CD4-positive, alpha-beta T cell (primary cell): ENCODE measurements at regions not wholly inside any gene's neighbourhood (a gene's known extent, or its start where the extent isn't known, plus 50 kb on each side); places are given as distances from the start of the nearest gene placed in this dataset.

ENCODE experiments used
- ATAC-seq: fragments of 200-7000 bp; cut with Tn5 transposase; one replicate; pipeline ENCODE4 v1.10.0; 2022; ENCODE audit warnings: mild to moderate bottlenecking; ENCODE audit not compliant: poor library complexity
- CTCF ChIA-PET: fragments of 350-600 bp; sonication (Branson Sonifier 250); formaldehyde crosslinking; loops from one replicate; lab custom pipeline; 2021; ENCODE audit warnings: antibody characterized with exemption, inconsistent platforms; lab: Charles Lee
- POLR2A ChIA-PET: fragments of 350-600 bp; sonication (Branson Sonifier 250); formaldehyde crosslinking; loops from one replicate; lab custom pipeline; 2021; ENCODE audit warnings: antibody characterized with exemption, inconsistent platforms; lab: Charles Lee
- DNase-seq, 14 experiments: peaks; one replicate each; pipeline ENCODE4 v3.0.0-alpha.2; 2013 to 2020; ENCODE audit warnings: mixed read lengths in 2 of 14
- H3K27ac ChIP-seq, 2 donors: one replicate each; pipeline versions ENCODE4 v1.5.1 to v1.7.0; 2013; ENCODE audit warnings: low read length in 2 of 2, low read depth in 1 of 2, mild to moderate bottlenecking in 1 of 2
- H3K27me3 ChIP-seq, 2 experiments: 1 replicate in 1 of 2; 2 replicates in 1 of 2; pipeline versions ENCODE4 v1.6.1 to v1.7.0; 2013; ENCODE audit warnings: low read length in 2 of 2, control low read depth in 1 of 2, mild to moderate bottlenecking in 1 of 2, moderate library complexity in 1 of 2; ENCODE audit not compliant: insufficient read depth in 2 of 2, control insufficient read depth in 1 of 2
- H3K36me3 ChIP-seq: one replicate; pipeline ENCODE4 v1.6.1; 2013; ENCODE audit warnings: low read length, control low read depth; ENCODE audit not compliant: insufficient read depth
- H3K4me1 ChIP-seq: one replicate; pipeline ENCODE4 v1.6.1; 2013; ENCODE audit warnings: low read length, control low read depth; ENCODE audit not compliant: insufficient read depth
- H3K4me3 ChIP-seq: one replicate; pipeline ENCODE4 v1.5.1; 2013; ENCODE audit warnings: mild to moderate bottlenecking, low read length, moderate library complexity
- H3K9me3 ChIP-seq, 2 experiments: 1 replicate in 1 of 2; 2 replicates in 1 of 2; pipeline versions ENCODE4 v1.6.1 to v1.7.0; 2013; ENCODE audit warnings: low read length in 2 of 2, mild to moderate bottlenecking in 2 of 2, control low read depth in 1 of 2, moderate library complexity in 1 of 2; ENCODE audit not compliant: control insufficient read depth in 1 of 2, insufficient read depth in 1 of 2
- H3K27ac Mint-ChIP-seq: one replicate; pipeline ENCODE4 v1.8.0; 2020; ENCODE audit warnings: mixed read lengths
- H3K27me3 Mint-ChIP-seq: one replicate; pipeline ENCODE4 v1.8.0; 2021; ENCODE audit warnings: mixed read lengths
- H3K36me3 Mint-ChIP-seq: one replicate; pipeline ENCODE4 v1.8.0; 2021; ENCODE audit warnings: low read depth, mixed read lengths
- H3K4me1 Mint-ChIP-seq: one replicate; pipeline ENCODE4 v1.8.0; 2021; ENCODE audit warnings: low read depth, mixed read lengths
- H3K4me3 Mint-ChIP-seq: one replicate; pipeline ENCODE4 v1.8.0; 2020; ENCODE audit warnings: mild to moderate bottlenecking, mixed read lengths
- H3K9me3 Mint-ChIP-seq: one replicate; pipeline ENCODE4 v1.8.0; 2020; ENCODE audit warnings: mixed read lengths
- intact Hi-C, 2 experiments: fragments of 100-400 bp; cut with DNase I in 1 of 2; cut with micrococcal nuclease in 1 of 2; formaldehyde crosslinking; loops; one replicate each; pipeline versions ENCODE4 v1.15.1 to v1.9.0; 2023 to 2025; cut with DNase I, micrococcal nuclease
- TF ChIP-seq, protein P1 (sequence below): fragments of 200-600 bp; IDR thresholded peaks from one replicate; pipeline ENCODE4 v1.8.0; 2022; ENCODE audit warnings: antibody characterized with exemption, mild to moderate bottlenecking

DNA sequence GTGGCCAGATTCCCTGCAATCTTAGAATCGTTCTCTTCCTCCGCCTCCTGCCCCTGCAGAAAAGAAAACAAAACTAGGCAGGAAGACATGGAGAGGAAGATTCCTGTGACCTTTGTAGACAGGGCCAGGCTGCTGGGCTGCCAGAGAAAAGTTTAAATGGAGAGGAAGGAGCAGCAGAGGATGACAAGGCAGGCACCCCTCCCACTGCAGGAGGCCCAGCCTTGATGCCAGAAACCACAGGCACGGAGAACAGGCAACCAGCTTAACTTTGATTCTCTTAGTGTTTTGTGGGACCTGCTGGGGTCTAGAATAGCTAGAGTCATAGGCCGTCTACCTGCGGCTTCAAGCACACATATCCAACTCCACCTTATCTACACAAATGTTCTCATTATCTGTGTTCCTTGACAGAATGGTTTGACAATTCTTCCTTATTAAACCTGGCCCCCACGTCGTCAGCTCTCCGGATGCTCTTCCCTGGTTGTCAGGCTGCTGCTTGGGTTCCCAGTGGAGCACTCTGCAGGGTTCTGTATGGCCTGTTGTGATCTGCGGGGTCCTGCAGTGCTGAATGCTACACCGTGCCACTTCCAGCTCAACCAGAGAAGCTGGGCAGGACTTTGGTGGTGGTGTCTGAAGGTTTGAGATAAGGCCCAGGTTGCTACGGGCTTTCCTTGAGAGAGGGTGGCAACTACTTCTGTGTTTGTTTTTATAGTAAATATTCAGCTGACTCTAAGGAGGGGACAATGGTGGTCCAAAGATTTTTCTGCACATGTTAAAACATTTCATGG, 609.5 kb downstream of the AACS start:
- Histone ChIP-seq H3K4me1 (no peaks in the 10 kb centered on the region), H3K27ac (no peak overlapping the region), H3K4me3 (no peak overlapping the region), H3K36me3 (no peaks in the 10 kb centered on the region), H3K9me3 (peaks cover 0 to 8% of the 10 kb centered on the region in 2 experiments), H3K27me3 (no peaks in the 10 kb centered on the region)
- CTCF ChIA-PET: no interaction called here
- no peak overlapping the region for H3K27ac Mint-ChIP-seq
- no peak overlapping the region for H3K4me3 Mint-ChIP-seq
- ATAC-seq: no peak
- no peak for DNase-seq
- H3K36me3 Mint-ChIP-seq: no peaks in the 10 kb centered on the region
- no peaks in the 10 kb centered on the region for H3K9me3 Mint-ChIP-seq
- intact Hi-C loops: no loop called here
- H3K4me1 Mint-ChIP-seq: no peaks in the 10 kb centered on the region
- POLR2A ChIA-PET: no interaction called here
- H3K27me3 Mint-ChIP-seq: no peaks in the 10 kb centered on the region
- TF ChIP-seq, protein P1, sequence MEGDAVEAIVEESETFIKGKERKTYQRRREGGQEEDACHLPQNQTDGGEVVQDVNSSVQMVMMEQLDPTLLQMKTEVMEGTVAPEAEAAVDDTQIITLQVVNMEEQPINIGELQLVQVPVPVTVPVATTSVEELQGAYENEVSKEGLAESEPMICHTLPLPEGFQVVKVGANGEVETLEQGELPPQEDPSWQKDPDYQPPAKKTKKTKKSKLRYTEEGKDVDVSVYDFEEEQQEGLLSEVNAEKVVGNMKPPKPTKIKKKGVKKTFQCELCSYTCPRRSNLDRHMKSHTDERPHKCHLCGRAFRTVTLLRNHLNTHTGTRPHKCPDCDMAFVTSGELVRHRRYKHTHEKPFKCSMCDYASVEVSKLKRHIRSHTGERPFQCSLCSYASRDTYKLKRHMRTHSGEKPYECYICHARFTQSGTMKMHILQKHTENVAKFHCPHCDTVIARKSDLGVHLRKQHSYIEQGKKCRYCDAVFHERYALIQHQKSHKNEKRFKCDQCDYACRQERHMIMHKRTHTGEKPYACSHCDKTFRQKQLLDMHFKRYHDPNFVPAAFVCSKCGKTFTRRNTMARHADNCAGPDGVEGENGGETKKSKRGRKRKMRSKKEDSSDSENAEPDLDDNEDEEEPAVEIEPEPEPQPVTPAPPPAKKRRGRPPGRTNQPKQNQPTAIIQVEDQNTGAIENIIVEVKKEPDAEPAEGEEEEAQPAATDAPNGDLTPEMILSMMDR: no peak

- Histone ChIP-seq H3K4me1 (no peaks in the 10 kb centered on the region), H3K9me3 (peaks cover 0 to 17% of the 10 kb centered on the region in 2 experiments), H3K36me3 (no peaks in the 10 kb centered on the region), H3K4me3 (no peak overlapping the region), H3K27me3 (no peaks in the 10 kb centered on the region), H3K27ac (no peak overlapping the region)
- no peak for ATAC-seq
- Mint-ChIP-seq H3K9me3 (no peaks in the 10 kb centered on the region), H3K4me1 (no peaks in the 10 kb centered on the region), H3K4me3 (no peak overlapping the region), H3K27me3 (no peaks in the 10 kb centered on the region), H3K27ac (no peak overlapping the region), H3K36me3 (no peaks in the 10 kb centered on the region)
- DNase-seq: no peak
- intact Hi-C loops: no loop called here
- ChIA-PET POLR2A (no interaction called here), CTCF (no interaction called here)
- TF ChIP-seq, protein P1: no peak
Measured at GRCh38 chr12:125676366-125676765, 611.1 kb downstream of the AACS start.

DNA sequence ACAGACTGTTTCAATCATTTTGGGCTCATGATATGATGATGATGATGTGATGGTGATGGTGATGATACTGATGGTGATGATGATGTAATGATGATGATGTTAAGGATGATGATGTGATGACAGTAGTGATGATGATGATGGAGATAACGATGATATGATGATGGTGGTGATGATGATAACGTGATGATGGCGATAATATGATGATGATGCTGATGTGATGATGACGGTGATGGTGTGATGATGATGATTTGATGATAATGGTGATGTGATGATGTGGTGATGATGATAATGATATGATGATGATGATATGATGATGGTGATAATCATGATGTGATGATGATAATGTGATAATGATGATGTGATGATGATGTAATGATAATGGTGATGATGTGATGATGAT, 612.6 kb downstream of the AACS start:
- no peak for ATAC-seq
- H3K36me3 ChIP-seq: no peaks in the 10 kb centered on the region
- Mint-ChIP-seq H3K4me1 (no peaks in the 10 kb centered on the region), H3K4me3 (no peak overlapping the region), H3K9me3 (no peaks in the 10 kb centered on the region), H3K27ac (no peak overlapping the region), H3K27me3 (no peaks in the 10 kb centered on the region), H3K36me3 (no peaks in the 10 kb centered on the region)
- H3K9me3 ChIP-seq: peaks cover 0 to 17% of the 10 kb centered on the region in 2 experiments
- no peak overlapping the region for H3K27ac ChIP-seq
- H3K4me1 ChIP-seq: no peaks in the 10 kb centered on the region
- DNase-seq: no peak
- ChIA-PET CTCF (no interaction called here), POLR2A (no interaction called here)
- TF ChIP-seq, protein P1: no peak
- no peaks in the 10 kb centered on the region for H3K27me3 ChIP-seq
- no peak overlapping the region for H3K4me3 ChIP-seq
- intact Hi-C loops: no loop called here
